ENCODE measurements at regions not wholly inside any gene's neighbourhood (a gene's known extent, or its start where the extent isn't known, plus 50 kb on each side); places are given as distances from the start of the nearest gene placed in this dataset.

DNA sequence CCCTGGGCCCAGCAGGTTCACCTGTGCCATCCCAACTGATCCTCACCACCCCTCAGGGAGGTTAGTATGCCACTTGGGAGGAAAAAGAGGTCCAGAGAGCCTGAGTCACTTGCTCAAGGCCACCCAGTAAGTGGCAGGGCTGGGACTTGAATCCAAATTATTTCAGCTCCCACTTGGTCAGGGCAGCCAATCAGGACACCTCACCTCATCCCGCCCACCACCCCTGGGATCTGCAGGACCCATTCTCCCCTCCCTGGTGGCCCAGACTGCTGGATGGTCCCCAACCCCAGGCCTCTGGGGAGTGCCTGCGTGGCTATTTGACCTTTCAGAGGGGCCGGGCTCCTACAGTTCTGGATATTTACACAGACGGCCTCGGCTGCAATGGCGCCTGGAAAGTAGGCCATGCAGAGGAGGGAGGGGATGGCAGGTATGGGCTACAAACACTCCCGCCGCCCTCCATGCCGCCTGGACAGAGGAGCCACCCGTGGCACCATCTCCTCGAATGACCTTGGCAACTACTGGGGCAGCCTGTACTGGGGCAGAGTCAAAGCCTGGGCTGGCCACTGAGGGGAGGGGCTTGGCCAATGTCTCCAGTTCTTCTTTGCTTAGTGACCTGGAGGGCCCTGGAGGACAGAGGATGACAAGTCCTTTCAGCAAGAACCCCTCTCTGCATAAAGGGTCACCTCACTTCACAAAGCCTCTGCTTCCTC is 153.6 kb upstream of the LINGO1 start:
- Mint-ChIP-seq H3K4me3 (no peak overlapping the region), H3K36me3 (ENCODE audit: low read depth) (peaks cover 6% of the 10 kb centered on the region), H3K27me3 (peaks cover 41% of the 10 kb centered on the region), H3K4me1 (peaks cover 4% of the 10 kb centered on the region), H3K27ac (no peak overlapping the region)
- H3K9me3 ChIP-seq (ENCODE audit: control insufficient read depth, low read length, poor library complexity, severe bottlenecking): no peaks in the 10 kb centered on the region
- ATAC-seq: no peak
- no peak for DNase-seq

DNA sequence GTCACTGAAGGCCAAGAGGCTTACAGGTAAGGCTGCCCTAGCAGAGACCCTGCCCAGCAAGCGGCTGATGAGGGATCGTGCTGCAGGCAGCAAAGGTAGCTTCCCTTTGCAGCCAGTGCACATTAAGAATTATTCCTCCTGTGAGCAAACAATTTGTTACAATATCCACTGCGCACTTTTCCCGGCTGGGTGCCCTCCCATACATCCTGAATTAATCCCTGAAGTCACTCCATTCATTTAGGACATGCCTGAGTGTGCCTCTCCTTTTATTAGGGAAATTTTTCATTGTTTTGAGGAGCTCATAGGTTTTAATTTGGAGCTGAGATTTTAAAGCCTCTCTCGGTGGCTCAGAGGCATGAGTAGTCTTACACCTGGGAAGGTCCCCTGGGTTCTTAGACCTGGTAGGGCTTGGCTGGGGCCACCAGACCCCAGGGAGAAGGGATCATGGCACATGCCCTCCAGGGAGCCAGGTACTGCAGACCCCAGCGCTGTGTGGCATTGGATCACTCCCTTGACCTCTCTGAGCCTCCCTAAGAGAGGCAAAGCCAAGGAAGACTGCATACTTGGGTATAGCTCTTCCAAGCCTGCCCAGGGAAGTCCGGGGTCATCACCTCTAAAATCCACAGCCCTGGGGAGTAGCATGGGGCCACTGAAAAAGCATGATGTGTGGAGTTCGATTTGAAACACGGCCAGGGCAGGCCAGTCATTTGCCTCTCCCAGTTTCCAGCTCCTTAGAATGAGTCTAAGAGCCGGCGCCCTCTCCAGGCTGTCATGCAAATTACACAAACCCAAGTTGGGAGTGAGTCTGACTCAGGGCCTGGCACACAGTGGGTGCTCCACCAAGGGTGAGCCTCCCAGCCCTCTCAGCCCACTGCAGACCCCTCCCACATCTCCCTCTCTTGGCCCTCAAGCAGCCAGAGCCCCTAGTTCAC is 151.9 kb upstream of the LINGO1 start:
- Mint-ChIP-seq H3K27me3 (peaks cover 41% of the 10 kb centered on the region), H3K4me3 (no peak overlapping the region), H3K36me3 (ENCODE audit: low read depth) (peaks cover 6% of the 10 kb centered on the region), H3K4me1 (peaks cover 4% of the 10 kb centered on the region), H3K27ac (peak overlapping the region; percentile 71)
- DNase-seq (no peak), ATAC-seq (no peak)
- H3K9me3 ChIP-seq (ENCODE audit: control insufficient read depth, low read length, poor library complexity, severe bottlenecking): no peaks in the 10 kb centered on the region

DNA sequence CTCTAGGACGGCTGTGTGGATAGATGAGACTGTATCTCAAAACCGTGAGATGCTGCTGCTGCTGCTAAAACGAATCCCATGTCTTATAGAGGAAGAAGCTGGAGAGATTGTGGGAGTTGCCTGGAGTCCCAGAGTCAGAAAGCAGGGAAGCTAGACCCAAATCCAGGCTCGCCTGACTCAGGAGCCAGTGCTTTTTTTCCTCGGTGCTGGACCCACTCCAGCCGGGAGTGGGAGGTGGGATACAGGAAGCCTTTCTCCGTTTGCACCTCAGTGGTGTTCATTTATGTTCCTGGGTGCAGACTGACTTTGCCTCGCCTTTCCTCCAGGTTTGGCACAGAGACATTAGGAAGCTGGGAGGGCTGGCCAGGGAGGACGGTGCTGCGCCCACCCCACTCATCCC is 150.9 kb upstream of the LINGO1 start:
- DNase-seq (no peak), ATAC-seq (no peak)
- Mint-ChIP-seq H3K27me3 (peaks cover 35% of the 10 kb centered on the region), H3K27ac (no peak overlapping the region), H3K4me1 (peaks cover 4% of the 10 kb centered on the region), H3K4me3 (no peak overlapping the region), H3K36me3 (ENCODE audit: low read depth) (peaks cover 6% of the 10 kb centered on the region)
- H3K9me3 ChIP-seq (ENCODE audit: control insufficient read depth, low read length, poor library complexity, severe bottlenecking): no peaks in the 10 kb centered on the region

DNA sequence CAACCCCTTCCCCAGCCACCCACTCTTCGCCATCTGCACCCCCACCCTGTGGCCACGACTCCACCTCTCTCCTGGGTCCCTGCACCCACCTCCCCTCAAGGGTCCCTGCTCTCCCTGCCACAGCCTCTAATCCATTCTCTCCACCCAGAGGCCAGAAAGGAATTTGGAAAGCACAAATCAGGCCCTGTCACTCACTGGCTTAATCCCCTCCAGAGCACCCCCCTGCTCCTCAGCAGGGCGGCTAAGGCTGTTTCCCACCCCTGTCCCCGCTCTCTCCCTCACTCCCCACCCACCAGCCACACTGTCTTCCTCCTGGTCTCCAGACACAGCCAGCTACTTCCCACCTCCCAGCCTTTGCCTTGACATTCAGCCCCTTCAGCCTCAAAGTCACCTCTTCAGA is 150.0 kb upstream of the LINGO1 start:
- Mint-ChIP-seq H3K27ac (no peak overlapping the region), H3K36me3 (ENCODE audit: low read depth) (peaks cover 6% of the 10 kb centered on the region), H3K4me3 (no peak overlapping the region), H3K27me3 (peaks cover 26% of the 10 kb centered on the region), H3K4me1 (peaks cover 4% of the 10 kb centered on the region)
- ATAC-seq (no peak), DNase-seq (no peak)
- H3K9me3 ChIP-seq (ENCODE audit: control insufficient read depth, low read length, poor library complexity, severe bottlenecking): no peaks in the 10 kb centered on the region

DNA sequence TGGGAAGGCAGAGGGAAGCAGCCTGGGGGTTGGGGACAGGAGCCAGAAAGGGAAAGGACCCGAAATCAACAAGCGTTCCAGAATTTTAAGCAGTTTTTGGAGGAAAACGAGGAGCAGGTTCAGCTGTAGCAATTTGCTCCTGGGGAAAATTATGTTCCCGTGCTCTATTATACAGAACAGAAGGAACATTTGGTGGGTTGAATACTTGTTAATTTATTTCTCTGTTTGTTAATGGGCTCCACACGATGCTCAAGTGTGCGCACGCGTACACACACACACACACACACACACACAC is 149.2 kb upstream of the LINGO1 start:
- peaks cover 22% of the 10 kb centered on the region for H3K27me3 Mint-ChIP-seq
- DNase-seq (no peak), ATAC-seq (no peak)
- no peak overlapping the region for H3K27ac Mint-ChIP-seq
- H3K36me3 Mint-ChIP-seq (ENCODE audit: low read depth): peaks cover 6% of the 10 kb centered on the region
- peaks cover 4% of the 10 kb centered on the region for H3K4me1 Mint-ChIP-seq
- H3K4me3 Mint-ChIP-seq: no peak overlapping the region
- no peaks in the 10 kb centered on the region for H3K9me3 ChIP-seq (ENCODE audit: control insufficient read depth, low read length, poor library complexity, severe bottlenecking)

GRCh38 chr15:77781151-77781945 is 148.6 kb upstream of the LINGO1 start:
- no peak for ATAC-seq

DNA sequence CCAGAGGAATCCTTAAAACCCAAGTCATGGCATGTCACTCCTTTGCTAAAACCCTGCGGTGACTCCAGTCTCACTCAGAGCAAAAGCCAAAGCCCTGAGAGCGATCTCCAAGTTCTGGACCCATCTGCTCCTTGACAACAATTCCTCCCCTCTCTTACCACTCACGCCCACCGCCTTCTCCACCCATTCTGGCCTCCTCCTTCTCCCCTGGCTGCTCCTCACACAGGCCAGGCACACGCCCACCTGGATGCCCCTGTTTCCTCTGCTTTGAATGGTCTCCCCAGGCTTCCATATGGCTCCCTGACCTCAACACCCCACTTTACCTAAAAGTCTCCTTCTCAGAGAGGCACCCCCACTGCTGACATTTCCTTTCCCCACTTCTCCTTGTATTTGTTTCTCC is 146.1 kb upstream of the LINGO1 start:
- ATAC-seq (no peak), DNase-seq (no peak)
- H3K9me3 ChIP-seq (ENCODE audit: control insufficient read depth, low read length, poor library complexity, severe bottlenecking): no peaks in the 10 kb centered on the region
- Mint-ChIP-seq H3K27ac (no peak overlapping the region), H3K27me3 (peaks cover 8% of the 10 kb centered on the region), H3K4me1 (no peaks in the 10 kb centered on the region), H3K4me3 (no peak overlapping the region), H3K36me3 (ENCODE audit: low read depth) (peaks cover 3% of the 10 kb centered on the region)

More at GRCh38 chr15:77781151-77781945, 148.6 kb upstream of the LINGO1 start:
- H3K36me3 Mint-ChIP-seq (ENCODE audit: low read depth): peaks cover 6% of the 10 kb centered on the region
- peaks cover 4% of the 10 kb centered on the region for H3K4me1 Mint-ChIP-seq
- H3K4me3 Mint-ChIP-seq: no peak overlapping the region
- no peaks in the 10 kb centered on the region for H3K9me3 ChIP-seq (ENCODE audit: control insufficient read depth, low read length, poor library complexity, severe bottlenecking)
- H3K27ac Mint-ChIP-seq: no peak overlapping the region
- no peak for DNase-seq
- H3K27me3 Mint-ChIP-seq: peaks cover 17% of the 10 kb centered on the region

DNA sequence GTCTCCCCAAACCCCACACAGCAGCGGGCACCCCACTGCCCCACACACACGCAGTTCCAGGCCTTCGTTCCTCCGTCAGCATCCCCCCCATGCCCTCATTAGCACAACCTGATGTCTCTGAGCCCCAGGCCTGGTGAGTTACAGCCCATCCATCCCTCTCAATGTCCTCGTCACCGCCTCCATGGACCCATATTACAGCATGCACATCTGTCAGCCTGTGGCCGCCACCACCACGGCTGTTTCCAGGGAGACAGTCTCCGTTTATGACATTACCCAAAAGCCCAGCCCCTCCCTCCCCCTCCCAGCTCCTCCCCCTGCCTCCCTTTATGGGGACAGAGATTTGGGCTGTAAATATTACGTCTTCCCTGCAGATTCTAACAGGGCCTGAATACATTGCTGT is 143.1 kb upstream of the LINGO1 start:
- Mint-ChIP-seq H3K4me3 (no peak overlapping the region), H3K27ac (no peak overlapping the region)

DNA sequence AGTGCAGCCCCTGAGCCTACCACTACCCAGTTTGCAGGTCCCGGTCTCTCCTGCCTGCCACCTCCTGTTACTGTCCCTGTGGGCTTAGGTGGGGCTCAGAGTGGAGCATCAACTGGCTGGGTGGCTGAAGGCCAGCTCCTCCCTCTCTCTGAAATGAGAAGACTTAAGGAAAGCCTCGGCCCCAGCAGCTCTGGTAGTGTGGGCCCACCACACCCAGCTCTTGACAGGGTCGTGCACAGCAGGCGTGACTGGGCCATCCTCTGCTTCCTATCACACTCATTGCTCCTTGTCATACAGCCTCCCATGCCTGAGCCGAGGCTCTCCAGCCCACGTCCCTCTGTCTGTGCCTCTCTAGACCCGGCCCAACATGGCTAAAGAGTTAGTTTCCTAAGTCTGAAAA is 142.7 kb upstream of the LINGO1 start:
- no peaks in the 10 kb centered on the region for H3K36me3 Mint-ChIP-seq (ENCODE audit: low read depth)
- ATAC-seq: no peak
- no peak overlapping the region for H3K4me3 Mint-ChIP-seq
- H3K4me1 Mint-ChIP-seq: peaks cover 3% of the 10 kb centered on the region
- no peak overlapping the region for H3K27ac Mint-ChIP-seq
- H3K27me3 Mint-ChIP-seq: no peaks in the 10 kb centered on the region
- no peaks in the 10 kb centered on the region for H3K9me3 ChIP-seq (ENCODE audit: control insufficient read depth, low read length, poor library complexity, severe bottlenecking)
- DNase-seq: no peak

More for the DNA sequence above, 143.1 kb upstream of the LINGO1 start:
- Mint-ChIP-seq H3K36me3 (ENCODE audit: low read depth) (no peaks in the 10 kb centered on the region), H3K27me3 (no peaks in the 10 kb centered on the region), H3K4me1 (peaks cover 3% of the 10 kb centered on the region)
- no peak for ATAC-seq
- H3K9me3 ChIP-seq (ENCODE audit: control insufficient read depth, low read length, poor library complexity, severe bottlenecking): no peaks in the 10 kb centered on the region
- DNase-seq: no peak

- no peaks in the 10 kb centered on the region for H3K9me3 ChIP-seq (ENCODE audit: control insufficient read depth, low read length, poor library complexity, severe bottlenecking)
- peaks cover 3% of the 10 kb centered on the region for H3K4me1 Mint-ChIP-seq
- no peak overlapping the region for H3K27ac Mint-ChIP-seq
- ATAC-seq (no peak), DNase-seq (no peak)
- H3K27me3 Mint-ChIP-seq: no peaks in the 10 kb centered on the region
- H3K4me3 Mint-ChIP-seq: no peak overlapping the region
- H3K36me3 Mint-ChIP-seq (ENCODE audit: low read depth): no peaks in the 10 kb centered on the region
Observed at GRCh38 chr15:77774350-77774749, 141.6 kb upstream of the LINGO1 start.

- H3K27ac Mint-ChIP-seq: no peak overlapping the region
- no peaks in the 10 kb centered on the region for H3K9me3 ChIP-seq (ENCODE audit: control insufficient read depth, low read length, poor library complexity, severe bottlenecking)
- DNase-seq: no peak
- H3K4me3 Mint-ChIP-seq: no peak overlapping the region
- ATAC-seq: no peak
- peaks cover 3% of the 10 kb centered on the region for H3K4me1 Mint-ChIP-seq
- H3K36me3 Mint-ChIP-seq (ENCODE audit: low read depth): no peaks in the 10 kb centered on the region
- peaks cover 3% of the 10 kb centered on the region for H3K27me3 Mint-ChIP-seq
Observed at GRCh38 chr15:77773903-77774302, 141.2 kb upstream of the LINGO1 start.

DNA sequence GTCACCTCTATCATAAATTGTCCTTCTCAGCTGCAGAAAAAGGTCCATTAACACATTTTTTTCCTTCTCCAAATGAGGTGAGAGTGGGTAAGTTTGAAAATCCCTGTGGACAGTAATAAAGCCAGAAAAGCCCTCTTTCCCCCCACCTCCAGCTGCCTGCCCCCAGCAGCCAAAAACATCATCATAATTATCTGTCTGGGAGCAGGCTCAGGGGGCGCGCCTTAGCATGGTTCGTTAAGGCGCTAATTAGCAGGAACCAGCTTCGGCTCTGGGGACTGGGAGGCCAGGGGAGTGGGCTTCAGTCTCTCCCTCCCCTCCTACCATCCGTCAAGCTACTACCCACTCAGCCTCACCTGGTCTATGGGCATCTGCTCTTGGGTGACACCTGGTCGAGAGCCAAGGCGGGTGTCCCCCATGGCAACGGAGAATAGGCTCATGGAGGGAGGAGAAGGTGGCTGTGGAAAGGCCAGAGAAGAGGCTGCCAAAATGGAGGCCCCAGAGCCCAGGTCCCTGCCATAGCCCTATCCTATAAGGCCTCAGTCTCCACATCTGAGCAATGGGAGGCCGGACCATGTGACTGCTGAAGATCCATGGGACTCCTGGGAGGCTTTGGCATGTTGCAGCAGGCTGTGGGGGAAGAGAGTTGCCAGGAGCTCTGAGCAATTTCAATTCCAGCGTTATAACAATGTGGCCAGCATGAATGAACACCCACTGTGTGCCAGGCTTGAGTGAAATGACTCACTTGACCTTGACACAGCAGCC is 140.1 kb upstream of the LINGO1 start:
- Mint-ChIP-seq H3K4me1 (peaks cover 3% of the 10 kb centered on the region), H3K27ac (no peak overlapping the region), H3K4me3 (no peak overlapping the region), H3K27me3 (peaks cover 13% of the 10 kb centered on the region), H3K36me3 (ENCODE audit: low read depth) (no peaks in the 10 kb centered on the region)
- ATAC-seq (no peak), DNase-seq (no peak)
- no peaks in the 10 kb centered on the region for H3K9me3 ChIP-seq (ENCODE audit: control insufficient read depth, low read length, poor library complexity, severe bottlenecking)

DNA sequence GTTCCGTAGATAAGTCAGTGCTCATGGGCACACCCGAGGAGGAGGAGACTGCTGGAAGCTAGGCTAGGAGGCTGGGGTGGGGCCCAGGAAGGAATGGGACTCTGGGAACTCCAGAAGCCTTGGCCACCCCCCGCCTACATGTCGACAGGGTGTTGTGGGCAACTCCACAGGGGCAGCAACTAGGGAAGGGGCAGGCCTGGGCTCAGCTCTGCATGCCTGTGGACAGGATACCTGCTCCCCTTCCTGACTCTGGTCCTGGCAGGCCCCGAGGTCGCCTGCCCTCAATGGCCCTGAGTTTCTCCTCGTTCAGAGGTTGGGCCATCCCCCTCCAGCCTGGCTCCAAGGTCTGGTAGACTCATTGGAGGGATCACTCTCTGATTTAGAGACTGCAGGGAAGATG is 138.9 kb upstream of the LINGO1 start:
- Mint-ChIP-seq H3K4me1 (peaks cover 6% of the 10 kb centered on the region), H3K27ac (no peak overlapping the region), H3K36me3 (ENCODE audit: low read depth) (no peaks in the 10 kb centered on the region), H3K27me3 (peaks cover 26% of the 10 kb centered on the region), H3K4me3 (no peak overlapping the region)
- no peak for DNase-seq
- no peak for ATAC-seq
- H3K9me3 ChIP-seq (ENCODE audit: control insufficient read depth, low read length, poor library complexity, severe bottlenecking): no peaks in the 10 kb centered on the region

All from T-helper 17 cell (primary cell).